NCI-H1417 (cell line): ENCODE measurements at regions not wholly inside any gene's neighbourhood (a gene's known extent, or its start where the extent isn't known, plus 50 kb on each side); places are given as distances from the start of the nearest gene placed in this dataset.
A peak's percentile ranks its signal among the peaks of the same experiment; 100 is the strongest.

Experiments
- DNase-seq, 3 experiments: peaks; one replicate each; lab custom pipeline; 2025; lab: John Stamatoyannopoulos, UW

- peak in 1 of 3 experiments; percentile 52 for DNase-seq
Observed at GRCh38 chr7:117929237-117929636, 56.0 kb upstream of the CTTNBP2 start.

GRCh38 chr7:117931314-117931713, 58.1 kb upstream of the CTTNBP2 start:
- DNase-seq, result no peak

- peak in 1 of 3 experiments; percentile 69 for DNase-seq
Observed at GRCh38 chr7:117937049-117937752, 64.0 kb upstream of the CTTNBP2 start.

- DNase-seq, result peak; percentile 19 to 89 (median 23)
Observed at GRCh38 chr7:117937753-117938483, 64.7 kb upstream of the CTTNBP2 start.

GRCh38 chr7:117941138-117941810, 68.0 kb upstream of the CTTNBP2 start:
- no peak for DNase-seq

- DNase-seq, result no peak
Observed at GRCh38 chr7:117942780-117943179, 69.5 kb upstream of the CTTNBP2 start.

- no peak for DNase-seq
Observed at GRCh38 chr7:117944886-117945285, 71.6 kb upstream of the CTTNBP2 start.

- no peak for DNase-seq
Observed at GRCh38 chr7:117946151-117946633, 73.0 kb upstream of the CTTNBP2 start.

- DNase-seq, result peak in 1 of 3 experiments; percentile 56
Observed at GRCh38 chr7:117949232-117949631, 76.0 kb upstream of the CTTNBP2 start.

- no peak for DNase-seq
Observed at GRCh38 chr7:117950601-117951260, 77.5 kb upstream of the CTTNBP2 start.

GRCh38 chr7:117951285-117951684, 78.0 kb upstream of the CTTNBP2 start:
- no peak for DNase-seq

- peak in 2 of 3 experiments; percentile 48 to 64 for DNase-seq
Observed at GRCh38 chr7:117951691-117952280, 78.5 kb upstream of the CTTNBP2 start.

- DNase-seq, result peak in 1 of 3 experiments; percentile 33
Observed at GRCh38 chr7:117955046-117955445, 81.8 kb upstream of the CTTNBP2 start.

- no peak for DNase-seq
Observed at GRCh38 chr7:117960351-117960750, 87.1 kb upstream of the CTTNBP2 start.

- DNase-seq, result no peak
Observed at GRCh38 chr7:117961235-117961634, 88.0 kb upstream of the CTTNBP2 start.

GRCh38 chr7:117962366-117962994, 89.2 kb upstream of the CTTNBP2 start:
- no peak for DNase-seq

- DNase-seq, result no peak
Observed at GRCh38 chr7:117963264-117964197, 90.3 kb upstream of the CTTNBP2 start.

GRCh38 chr7:117970801-117971200, 97.6 kb upstream of the CTTNBP2 start:
- DNase-seq, result no peak

GRCh38 chr7:117971556-117972244, 98.5 kb upstream of the CTTNBP2 start:
- no peak for DNase-seq
